Cardiac septum (tissue), 1 donor: ENCODE measurements at regions not wholly inside any gene's neighbourhood (a gene's known extent, or its start where the extent isn't known, plus 50 kb on each side); places are given as distances from the start of the nearest gene placed in this dataset.
"Not testable (repeated sequence)": the region's sequence is repeated elsewhere in the genome, so short reads cannot be mapped to it uniquely, and the experiment has no call there.

Source experiments
- DNase-seq: peaks from one replicate; pipeline ENCODE4 v3.0.0-alpha.2; 2020; ENCODE audit warnings: low spot score
- intact Hi-C: fragments of 100-400 bp; cut with DNase I; formaldehyde crosslinking; loops from one replicate; pipeline ENCODE4 v1.14.0; 2022
- donor health status: DM: no; HTN: no; CAD: no.

- intact Hi-C loops, DNase-seq: not testable (repeated sequence)
Measured at GRCh38 chr1:149338698-149339097, 136.1 kb upstream of the NBPF19 start.

DNA sequence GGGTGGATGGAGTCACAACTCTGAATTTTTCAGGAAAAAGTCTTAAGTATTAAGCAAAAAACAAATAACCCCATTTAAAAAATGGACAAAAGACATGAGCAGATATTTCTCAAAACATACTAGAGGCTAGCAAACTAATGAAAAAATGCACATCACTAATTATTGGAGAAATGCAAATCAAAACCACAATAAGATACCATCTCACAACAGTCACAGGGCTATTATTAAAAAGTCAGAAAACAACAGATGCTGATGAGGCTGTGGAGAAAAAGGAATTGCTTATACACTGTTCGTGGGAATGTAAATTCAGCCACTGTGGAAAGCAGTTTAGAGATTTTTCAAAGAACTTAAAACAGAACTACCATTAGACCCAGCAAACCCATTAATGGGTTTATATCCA lies 125.4 kb upstream of the NBPF19 start:
- DNase-seq, intact Hi-C loops: not testable (repeated sequence)

- DNase-seq, intact Hi-C loops: not testable (repeated sequence)
Measured at GRCh38 chr1:149352205-149352604, 122.6 kb upstream of the NBPF19 start.

GRCh38 chr1:149354579-149354978 lies 120.3 kb upstream of the NBPF19 start:
- intact Hi-C loops, DNase-seq: not testable (repeated sequence)

GRCh38 chr1:149355748-149356147 lies 119.1 kb upstream of the NBPF19 start:
- intact Hi-C loops, DNase-seq: not testable (repeated sequence)

DNA sequence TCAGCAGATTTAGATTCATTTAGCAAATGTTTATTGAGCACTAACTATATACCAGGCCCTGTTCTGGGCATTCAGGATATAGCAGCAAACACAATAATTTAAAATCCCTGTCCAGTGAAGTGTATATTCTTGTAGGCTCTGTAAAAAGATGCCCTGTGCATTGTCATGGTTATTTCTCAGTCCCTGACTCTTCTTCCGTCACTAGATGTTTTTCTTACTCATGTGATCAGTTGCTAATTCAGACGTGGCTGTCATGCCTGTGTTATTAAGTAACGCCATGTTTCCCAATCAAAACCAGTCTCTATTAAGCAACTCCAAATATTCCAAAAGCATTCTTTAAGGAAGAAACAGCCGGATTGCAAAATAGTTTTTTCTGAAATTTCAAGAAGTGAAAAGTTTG lies 118.7 kb upstream of the NBPF19 start:
- intact Hi-C loops: not testable (repeated sequence)

GRCh38 chr1:149360351-149360750 lies 114.5 kb upstream of the NBPF19 start:
- intact Hi-C loops, DNase-seq: not testable (repeated sequence)

More for the DNA sequence above, 118.7 kb upstream of the NBPF19 start:
- not testable (repeated sequence) for DNase-seq

GRCh38 chr1:149361310-149361709 lies 113.5 kb upstream of the NBPF19 start:
- intact Hi-C loops, DNase-seq: not testable (repeated sequence)

DNA sequence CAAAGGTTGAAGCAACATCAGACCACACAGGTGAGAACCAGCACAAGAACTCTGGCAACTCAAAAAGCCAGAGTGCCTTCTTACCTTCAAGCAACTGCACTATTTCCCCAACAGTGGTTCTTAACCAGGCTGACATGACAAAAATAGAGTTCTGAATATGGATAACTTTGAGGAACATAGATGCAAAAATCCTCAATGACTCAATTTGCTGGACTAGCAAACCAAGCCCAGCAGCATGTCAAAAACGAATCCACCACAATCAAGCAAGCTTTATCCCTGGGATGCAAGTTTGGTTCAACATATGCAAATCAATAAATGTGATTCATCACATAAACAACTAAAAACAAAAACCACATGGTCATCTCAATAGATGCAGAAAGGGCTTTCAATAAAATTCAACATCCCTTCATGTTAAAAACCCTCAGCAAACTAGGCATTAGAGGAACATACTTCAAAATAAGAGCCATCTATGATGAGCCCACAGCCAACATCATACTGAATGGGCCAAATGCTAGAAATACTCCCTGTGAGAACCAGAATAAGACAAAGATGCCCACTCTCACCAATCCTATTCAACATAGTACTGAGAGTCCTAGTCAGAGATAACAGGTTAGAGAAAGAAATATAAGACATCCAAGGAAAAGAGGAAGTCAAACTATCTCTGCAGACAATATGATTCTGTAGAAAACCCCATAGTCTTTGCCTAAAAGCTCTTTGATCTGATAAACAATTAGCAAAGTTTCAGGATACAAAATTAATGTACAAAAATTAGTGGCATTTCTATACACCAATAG lies 110.5 kb upstream of the NBPF19 start:
- intact Hi-C loops, DNase-seq: not testable (repeated sequence)

GRCh38 chr1:149366402-149366801 lies 108.4 kb upstream of the NBPF19 start:
- intact Hi-C loops, DNase-seq: not testable (repeated sequence)

DNA sequence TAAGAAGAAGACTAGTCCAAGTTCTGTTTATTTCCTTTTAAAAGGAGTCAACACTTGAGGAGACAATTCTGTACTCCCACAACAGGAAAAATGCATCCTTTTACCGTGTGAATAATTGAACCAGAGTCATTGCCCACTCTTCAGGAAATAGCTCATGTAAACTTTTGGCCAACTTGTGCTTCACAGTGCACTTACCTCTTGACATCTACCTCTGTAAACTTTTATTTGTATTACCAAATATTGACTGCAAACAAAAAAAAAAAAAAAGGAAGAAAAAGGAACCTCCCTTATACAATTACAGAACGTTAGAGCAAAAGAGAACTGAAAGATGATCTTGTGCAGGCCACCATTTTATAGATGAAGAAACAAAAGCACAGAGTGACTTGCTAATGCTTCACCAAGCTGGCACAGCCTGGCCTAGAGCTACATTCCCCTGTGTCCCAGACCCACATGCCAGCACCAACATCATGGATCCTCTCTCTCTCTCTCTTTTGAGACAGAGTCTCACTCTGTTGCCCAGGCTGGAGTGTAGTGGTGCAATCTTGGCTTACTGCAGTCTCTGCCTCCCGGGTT lies 107.3 kb upstream of the NBPF19 start:
- DNase-seq, intact Hi-C loops: not testable (repeated sequence)

DNA sequence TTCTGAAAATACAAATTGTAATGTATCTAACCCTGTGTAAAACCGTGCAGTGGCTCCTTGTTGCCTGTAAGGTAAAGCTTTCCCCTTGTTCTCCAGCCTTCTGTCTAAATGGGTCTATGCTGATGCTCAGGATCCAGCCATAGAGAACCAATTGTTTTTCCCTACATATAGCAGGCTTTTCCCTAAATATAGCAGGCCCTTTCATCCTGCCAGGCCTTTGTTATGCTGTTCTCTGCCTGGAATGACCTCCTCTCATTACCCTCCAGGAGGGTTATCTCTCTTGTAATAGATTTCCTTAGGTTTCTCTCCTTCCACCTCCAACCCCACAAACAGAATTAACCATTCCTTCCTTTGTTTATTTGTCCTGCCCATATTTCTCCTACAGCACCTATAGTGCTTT lies 106.5 kb upstream of the NBPF19 start:
- intact Hi-C loops, DNase-seq: not testable (repeated sequence)

DNA sequence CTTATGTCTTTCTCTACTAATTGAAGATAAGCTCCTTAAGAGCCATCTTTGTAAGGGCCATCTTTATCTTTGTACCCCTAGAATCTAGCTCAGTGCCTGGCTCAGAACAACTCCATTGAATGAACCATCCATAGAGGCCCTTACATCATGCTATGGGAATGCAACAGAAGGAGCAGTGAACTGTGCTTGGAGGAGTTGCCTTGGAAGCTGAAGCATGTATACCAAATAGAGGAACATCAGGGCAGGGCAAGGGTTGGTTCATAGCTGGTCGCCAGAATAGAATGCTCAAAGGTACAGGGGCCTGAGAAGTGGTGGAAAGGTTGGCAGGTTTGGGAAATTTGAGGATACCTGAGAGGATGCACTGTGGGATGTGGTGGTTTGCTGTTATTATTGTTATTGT lies 105.8 kb upstream of the NBPF19 start:
- DNase-seq, intact Hi-C loops: not testable (repeated sequence)

DNA sequence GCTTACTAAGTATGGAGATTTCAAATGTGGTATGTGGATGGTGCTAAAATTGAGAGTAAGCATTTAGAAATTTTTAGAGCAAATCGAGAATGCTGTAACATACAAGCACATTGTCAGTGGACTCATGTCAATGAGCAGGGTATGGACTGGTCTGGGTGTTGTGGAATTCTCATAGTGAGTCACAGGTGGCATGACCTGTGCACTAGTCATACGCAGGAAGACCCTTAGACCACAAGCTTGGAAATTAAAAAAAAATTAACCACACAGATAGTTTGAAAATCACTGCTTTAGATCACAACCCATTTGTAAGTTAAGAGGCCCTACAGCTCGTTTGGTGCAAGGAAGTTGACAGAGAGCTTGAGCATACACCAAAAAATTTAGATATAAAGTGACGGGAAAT lies 102.9 kb upstream of the NBPF19 start:
- DNase-seq, intact Hi-C loops: not testable (repeated sequence)

DNA sequence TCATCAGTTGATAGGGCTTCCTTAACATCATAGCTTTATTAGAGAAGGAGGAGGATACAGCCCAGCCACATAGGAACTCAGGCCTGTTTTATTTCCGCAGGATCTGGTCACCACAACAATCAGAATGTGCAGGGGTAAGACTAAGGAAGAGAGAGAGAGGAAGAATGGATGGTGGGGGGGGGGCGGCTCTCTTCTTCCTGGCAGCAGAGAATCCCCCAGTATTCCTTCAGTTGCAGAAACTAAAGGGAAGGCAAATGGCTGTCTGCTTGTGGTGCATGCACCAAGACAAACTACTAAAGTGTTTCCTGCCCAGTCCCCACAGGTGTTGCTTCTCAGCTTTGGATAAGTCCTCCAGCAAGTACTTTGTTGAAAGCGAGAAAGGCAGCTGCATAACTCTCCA lies 96.4 kb upstream of the NBPF19 start:
- intact Hi-C loops, DNase-seq: not testable (repeated sequence)

DNA sequence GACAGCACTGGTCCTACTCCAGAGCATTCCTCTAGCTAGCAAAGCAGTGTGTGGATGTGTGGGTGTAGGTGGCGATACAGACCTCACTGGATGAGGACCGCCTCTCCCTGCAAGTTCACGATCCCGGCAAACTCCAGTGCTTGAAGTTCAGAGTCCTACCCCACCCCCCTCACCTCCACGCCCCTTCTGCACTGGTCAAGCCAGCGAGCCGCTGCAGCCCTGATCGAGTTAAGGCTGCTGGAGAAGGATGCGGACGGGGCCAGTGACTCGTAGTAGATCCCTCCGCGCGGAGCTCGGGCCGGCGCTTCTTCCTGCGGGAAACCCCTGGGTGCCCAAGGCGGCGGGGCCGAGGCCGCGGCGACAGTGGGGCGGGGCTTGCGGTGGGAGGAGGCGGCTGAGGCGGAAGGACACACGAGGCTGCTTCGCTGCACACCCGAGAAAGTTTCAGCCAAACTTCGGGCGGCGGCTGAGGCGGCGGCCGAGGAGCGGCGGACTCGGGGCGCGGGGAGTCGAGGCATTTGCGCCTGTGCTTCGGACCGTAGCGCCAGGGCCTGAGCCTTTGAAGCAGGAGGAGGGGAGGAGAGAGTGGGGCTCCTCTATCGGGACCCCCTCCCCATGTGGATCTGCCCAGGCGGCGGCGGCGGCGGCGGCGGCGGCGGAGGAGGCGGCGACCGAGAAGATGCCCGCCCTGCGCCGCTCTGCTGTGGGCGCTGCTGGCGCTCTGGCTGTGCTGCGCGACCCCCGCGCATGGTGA lies 84.5 kb upstream of the NBPF19 start:
- peak; percentile 77 for DNase-seq
- intact Hi-C loops: not testable (repeated sequence)

- intact Hi-C loops, DNase-seq: not testable (repeated sequence)
Measured at GRCh38 chr1:149390931-149391330, 83.9 kb upstream of the NBPF19 start.

GRCh38 chr1:149395802-149396201 lies 79.0 kb upstream of the NBPF19 start:
- DNase-seq, intact Hi-C loops: not testable (repeated sequence)

DNA sequence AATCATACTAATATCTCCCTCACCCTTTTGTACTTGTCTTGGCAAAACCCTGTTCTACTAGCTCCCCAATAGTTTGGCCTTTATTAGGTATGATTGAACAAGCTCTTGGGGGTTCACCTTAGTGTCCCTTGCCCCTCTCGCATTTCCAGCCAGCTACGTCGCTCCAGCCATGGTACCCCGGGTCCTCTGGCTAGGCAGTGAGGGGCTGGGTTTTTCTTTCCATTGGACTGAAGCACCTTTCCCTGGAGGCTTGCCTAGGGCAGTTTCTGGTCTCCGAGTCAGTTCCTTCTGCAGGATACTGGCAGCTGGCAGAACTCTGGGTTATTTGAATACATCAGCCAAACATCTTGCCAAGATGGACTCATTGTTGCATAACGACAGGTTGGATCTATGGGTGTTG lies 76.3 kb upstream of the NBPF19 start:
- intact Hi-C loops, DNase-seq: not testable (repeated sequence)

DNA sequence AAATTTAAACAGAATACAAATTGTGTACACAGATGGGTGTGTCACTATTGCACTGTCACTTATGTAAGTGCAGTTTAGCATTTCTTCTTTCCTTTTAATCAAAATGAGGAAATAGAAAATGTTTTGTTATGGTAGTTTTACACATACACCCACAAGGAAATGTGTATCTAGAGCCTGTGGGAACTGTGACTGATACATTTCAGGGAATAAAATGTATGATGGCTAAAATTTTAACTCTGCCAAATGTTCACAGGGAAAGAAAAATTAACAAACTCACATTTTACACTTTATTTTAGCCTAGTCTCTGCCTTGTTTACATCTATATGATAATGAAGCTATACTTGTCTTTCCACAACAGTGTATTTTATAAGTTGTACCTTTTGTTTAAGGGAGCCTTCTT lies 66.4 kb upstream of the NBPF19 start:
- DNase-seq, intact Hi-C loops: not testable (repeated sequence)
